DMS53 (cell line): ENCODE measurements at regions not wholly inside any gene's neighbourhood (a gene's known extent, or its start where the extent isn't known, plus 50 kb on each side); places are given as distances from the start of the nearest gene placed in this dataset.
A peak's percentile ranks its signal among the peaks of the same experiment; 100 is the strongest.

Source experiments
- DNase-seq: peaks from one replicate; lab custom pipeline; 2025; lab: John Stamatoyannopoulos, UW

DNA sequence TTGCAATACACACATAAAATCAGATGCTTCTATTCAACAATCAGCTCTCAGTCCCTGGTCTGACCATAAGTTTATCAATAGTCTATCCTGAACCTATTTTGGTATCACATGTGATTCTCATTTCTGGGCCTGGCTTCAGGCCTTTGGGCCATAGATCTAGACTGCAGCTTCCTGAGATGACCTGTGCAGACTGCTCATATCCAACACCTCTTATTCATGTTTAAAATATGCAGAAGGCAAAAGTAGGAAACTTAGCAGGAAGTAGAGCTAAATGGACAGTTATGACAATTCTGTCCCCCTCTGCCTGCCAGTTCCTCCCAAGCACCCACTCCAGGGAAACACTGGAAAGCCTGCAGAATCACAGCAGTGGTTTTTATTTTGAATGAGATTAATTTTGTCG is 53.3 kb downstream of the C7orf25 start:
- DNase-seq = no peak

DNA sequence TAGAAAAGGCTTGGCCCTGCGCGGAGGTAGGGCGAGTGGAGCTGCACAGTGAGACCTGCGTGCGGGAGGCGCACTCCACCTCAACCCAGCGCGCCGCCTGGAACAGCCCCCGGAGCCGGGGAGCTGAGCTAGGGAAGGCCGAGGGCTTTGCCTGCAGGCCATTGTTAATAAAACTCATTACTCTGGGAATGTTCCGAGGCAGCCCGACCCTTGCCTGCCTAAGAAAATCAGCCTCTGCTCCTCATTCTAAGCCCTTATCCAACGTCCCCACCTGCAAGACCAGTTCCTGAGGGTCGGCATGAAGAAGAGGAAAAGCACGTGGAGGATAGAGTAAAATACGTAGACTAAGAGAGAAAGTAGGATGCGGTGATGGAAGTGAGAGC is 55.3 kb downstream of the C7orf25 start:
- peak; percentile 55 for DNase-seq

DNA sequence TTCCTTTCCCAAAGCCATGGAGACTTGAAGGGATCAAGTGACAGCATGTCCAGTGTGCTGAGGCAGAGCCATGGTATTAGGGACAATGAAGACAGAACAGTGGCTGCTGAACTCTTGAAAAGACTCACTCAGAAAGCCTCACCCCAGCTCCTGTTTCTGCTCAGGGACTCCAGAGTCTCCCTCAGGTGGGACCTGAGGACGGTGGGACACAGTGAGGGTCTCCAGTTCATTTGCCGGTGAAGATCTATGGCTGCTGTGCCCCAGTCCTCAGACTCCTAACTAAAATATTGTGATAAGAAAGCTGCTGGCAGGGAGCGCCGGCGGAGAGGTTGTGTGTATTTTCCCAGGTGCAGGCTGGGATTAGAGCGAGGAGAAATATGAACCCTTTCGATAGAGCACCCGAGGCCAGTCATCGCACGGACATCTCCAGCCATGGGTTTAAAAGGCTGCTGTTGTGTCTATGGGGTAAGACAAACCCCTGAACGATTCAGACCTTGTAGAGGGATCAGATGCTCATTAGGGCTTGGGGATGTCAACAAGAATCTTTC is 57.2 kb downstream of the C7orf25 start:
- DNase-seq = no peak

DNA sequence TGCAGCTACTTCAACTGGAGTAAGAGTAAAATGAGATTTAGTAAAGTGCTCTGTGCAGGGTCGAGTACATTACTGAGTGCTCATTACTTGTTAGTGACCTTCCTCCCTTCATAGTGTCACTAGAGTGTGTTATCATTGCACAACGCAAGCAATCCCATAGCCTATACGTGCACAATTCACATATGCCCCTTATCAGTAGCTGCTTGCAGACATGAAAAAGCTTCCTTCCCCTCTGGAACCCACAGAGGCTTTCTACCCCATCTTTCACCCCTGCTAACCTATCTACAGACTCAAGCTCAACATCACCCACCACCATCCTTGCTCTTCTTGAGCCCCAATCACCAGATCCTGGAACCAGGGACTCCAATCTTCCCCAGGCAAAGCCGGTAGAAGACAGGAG is 59.3 kb downstream of the C7orf25 start:
- no peak for DNase-seq

DNA sequence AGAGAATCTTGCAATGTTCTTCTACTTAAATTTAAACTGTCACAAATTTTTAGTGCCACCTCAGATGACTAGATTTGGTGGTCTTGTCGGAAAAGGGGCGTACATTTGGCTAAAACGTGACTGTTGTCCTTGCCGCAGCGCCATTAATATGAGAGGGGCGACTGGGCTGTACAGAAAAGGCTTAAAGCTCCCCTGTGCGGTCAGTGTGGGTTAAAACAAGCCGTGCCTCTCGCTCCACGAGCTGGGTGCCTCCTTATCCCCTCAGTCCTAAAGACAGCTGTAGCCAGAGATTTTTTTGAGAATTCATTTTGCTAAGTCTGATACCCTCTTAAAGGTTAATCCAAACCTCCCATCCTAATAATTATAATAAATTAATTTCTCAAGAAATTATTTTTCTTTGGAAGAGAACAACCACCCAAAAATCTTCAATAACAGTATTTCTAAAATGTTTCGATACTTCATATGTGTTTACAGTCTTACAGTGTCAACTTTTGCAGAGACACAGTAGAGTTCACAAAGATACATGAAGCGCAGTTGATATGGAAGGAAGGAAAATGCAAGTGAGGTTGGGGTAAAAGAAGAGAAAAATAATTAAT is 68.6 kb downstream of the C7orf25 start:
- DNase-seq = peak; percentile 75

DNA sequence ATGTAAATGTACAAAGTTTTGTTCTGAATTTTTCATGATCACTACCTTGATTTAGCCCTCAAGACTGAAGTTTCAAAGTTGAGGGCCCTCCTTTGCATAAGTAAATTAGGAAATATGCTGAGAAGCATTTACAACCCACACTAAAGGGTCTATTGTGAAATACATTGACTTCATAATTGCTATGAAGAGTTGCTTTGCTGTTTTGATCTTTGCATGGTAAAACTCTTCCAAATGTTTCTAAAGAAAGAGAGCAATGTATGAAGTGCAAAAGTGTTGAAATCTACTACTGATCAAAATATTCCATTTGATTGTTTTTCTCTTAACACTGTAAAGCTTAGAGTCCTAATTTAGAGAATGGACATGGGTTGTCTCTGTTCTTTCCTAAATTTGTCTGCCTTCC is 77.2 kb downstream of the C7orf25 start:
- no peak for DNase-seq

DNA sequence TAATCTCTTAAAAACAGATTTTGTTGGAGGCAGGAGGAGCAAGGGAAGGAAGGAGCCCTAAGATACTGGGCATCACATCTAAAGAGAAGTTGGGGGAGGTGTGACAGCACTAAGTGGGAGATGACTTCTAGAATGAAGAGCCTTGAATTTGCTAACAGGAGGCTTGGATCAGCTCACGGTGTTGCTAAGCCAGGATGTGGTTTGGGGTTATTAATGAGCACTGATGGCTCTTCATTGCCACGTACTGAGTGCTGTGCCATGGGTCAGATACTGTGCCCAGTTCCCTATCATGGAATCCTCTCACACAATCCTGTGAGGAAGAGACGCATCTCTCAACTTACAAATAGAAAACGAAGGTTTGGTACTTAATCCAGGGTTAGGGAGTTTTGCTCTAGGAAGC is 78.5 kb downstream of the C7orf25 start:
- no peak for DNase-seq

DNA sequence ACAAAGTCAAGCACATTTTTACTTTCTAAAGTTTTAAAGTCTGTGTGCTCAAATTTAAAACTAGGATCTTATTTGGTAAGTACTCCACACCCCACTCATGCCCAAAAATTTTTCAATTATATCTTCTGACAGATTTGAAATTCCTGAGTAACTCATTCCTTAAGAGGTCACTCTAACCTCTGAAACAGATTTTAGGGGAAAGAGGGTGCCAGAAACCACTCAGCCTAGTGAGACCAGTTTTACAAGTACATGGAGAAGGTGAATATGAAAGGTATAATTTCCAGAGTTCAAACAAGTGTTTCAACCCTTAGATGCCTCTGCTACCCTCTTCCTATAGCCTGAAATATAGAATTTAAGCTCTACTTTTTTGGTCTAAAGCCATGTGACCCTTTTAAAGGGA is 79.2 kb downstream of the C7orf25 start:
- no peak for DNase-seq

DNA sequence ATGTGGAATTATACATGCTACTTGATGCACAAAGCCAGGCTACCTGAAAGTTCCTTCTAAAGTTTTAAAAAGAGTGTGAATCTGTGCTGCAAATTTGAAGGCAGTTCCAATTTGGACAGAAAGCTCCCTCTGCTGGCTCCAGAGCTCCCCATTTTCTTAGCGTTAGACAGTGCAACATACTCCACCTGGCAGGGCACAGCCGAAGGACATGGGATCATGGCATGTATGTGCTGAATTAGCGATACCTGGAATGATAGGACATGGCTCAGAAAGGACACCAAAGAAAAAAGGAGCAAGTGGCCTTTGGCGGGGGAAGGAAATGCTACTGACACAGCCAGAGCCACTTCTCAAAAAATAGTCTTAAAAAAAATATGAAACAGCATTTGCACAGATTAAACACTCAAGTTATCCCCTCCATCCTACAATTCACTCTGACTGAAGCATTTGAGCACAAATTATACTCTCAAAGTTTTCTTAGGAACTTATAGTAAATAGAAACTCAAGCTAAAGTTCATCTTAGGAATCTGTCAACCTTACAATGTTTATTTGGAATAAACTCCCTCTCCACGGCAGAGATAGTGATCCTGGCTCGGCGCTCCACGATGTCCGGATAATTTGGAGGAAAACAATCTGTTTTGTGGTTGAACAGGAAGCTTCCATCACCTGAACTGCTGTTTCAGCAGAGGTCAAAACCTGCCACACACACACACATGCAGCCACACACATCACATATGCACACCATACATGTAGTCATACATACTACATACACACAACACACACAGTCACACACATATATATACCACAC is 80.0 kb downstream of the C7orf25 start:
- peak; percentile 57 for DNase-seq

DNA sequence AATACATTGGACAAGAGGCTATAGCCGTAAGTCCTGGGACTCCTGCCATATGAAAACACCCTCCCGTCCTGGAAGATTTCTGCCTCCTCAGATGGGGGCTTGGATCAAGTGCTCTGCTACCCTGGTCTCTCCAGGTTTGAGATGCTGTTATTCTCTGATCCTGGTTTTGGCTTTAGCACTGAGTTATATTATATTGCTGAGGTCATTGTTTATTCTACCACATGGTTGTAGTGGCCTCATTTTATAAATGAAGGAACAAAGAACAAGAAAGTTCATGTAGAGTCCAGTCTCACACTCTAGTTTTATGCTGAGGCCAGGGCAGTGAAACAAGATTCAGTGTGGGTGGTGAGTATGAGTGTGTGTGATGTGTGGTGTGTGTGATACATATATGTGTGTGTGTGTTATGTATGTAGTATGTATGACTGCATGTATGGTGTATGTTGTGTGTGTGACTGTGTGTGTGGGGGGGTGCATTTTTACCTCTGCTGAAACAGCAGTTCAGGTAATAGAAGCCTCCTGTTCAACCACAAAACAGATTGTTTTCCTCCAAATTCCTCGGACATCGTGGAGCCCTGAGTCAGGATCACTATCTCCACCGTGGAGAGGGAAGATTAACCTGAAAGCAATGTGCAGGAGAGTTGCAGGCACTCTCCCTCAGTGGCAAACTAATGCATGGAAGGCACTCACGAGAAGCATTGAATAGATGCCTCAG is 80.7 kb downstream of the C7orf25 start:
- no peak for DNase-seq

DNA sequence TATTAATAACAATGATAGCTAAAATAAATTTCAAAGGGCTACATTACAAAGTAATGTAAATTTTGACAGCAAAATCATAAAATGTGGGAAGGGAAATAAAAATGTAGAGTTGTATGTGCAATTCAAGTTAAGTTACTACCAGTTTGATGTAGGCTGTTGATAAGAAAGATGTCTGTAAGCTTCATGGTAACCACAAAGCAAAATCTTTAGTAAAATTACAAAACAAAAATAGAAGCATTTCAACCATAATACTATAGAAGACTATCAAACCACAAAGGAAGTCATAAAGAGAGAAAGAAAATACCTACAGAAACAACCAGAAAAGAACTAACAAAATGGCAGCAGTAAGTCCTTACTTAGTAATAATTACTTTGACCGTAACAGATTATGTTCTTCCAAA is 99.1 kb downstream of the C7orf25 start:
- no peak for DNase-seq

DNA sequence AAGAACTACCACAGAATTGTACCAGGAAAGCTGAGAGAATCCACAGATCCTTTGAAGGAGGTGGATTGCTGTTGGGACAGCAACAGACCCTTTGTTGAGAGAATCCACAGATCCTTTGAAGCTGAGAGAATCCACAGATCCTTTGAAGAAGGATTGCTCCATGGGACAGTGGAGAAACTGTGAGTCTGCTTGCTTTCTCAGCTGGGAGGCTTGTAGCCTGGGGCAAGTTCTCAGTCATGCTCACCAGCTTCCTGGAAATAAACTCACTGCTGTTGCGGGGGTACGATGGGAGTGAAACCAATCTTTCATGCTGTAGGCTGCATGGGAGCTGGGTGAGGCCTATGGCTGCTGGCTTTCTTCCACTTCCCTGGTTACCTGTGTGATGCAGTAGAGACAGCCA is 106.3 kb downstream of the C7orf25 start:
- no peak for DNase-seq

DNA sequence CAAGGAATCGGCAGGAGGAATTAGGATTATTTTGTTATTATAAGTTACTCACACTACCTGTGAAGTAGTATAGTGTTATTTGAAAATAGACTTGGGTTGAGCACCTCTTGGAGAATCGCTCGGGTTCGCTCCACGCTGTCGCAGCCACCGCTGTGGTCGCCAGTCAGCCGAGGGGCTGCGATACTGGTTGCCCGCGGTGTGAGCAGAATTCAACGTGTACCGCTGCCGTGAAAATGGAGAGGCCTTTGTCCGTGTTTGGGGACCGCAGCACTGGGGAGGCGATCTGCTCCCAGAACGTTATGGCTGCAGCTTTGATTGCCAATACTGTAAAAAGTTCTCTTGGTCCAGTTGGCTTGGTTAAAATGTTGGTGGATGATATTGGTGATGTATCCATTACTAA is 117.2 kb downstream of the C7orf25 start:
- DNase-seq = no peak

DNA sequence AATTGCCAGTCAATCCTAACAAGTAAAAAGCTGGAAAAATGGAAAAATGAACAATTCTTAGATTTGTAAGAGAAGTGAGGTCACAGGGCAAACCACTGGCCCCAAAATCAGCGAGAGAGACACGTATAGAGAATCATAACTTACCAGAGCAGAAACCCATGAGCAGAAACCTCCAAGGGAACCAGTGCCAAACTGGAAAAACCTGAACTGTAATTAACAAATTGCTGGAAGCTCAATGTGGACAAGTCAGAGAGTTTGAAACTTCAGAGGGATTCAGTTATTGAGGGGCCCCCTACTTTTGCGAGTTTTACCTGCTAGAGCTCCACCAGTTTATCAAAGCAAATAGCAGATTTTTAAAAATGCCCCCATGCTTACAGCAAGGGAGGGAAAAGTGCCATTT is 119.0 kb downstream of the C7orf25 start:
- DNase-seq = no peak

DNA sequence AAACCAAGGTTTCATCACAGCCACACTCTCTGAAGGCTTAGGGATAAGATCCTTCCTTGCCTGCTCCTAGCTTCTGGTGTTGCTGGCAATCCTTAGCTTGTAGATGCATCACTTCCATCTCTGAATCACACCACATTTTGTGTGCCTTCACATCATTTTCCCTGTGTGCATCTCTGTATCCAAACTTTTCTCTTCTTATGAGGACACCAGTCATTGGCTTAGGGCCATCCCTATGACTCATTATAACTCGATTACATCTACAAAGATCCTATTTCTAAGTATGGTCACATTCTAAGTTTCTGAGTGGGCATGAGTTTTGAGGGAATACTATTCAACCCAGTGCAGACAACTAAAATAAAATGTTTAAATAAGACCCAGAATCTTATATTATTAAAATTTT is 121.7 kb downstream of the C7orf25 start:
- DNase-seq = no peak

DNA sequence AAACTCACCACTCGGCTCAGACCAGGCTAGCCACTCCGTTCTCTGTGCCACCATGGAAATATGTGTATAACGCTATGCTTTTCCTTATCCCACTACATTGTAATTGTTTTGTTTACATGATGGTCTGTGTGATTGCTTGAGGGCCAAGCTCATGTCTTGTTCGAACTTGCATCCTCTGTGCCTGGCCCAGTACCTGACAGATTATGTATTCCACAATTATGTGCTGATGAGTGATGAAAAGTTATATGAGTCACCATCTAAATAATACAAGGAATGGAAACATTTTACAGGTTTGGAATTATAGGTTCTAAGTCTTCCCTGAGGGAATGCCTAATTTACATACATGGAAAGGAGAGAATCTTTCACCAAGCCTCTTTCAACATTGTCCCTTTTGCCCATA is 137.4 kb downstream of the C7orf25 start:
- DNase-seq = no peak

DNA sequence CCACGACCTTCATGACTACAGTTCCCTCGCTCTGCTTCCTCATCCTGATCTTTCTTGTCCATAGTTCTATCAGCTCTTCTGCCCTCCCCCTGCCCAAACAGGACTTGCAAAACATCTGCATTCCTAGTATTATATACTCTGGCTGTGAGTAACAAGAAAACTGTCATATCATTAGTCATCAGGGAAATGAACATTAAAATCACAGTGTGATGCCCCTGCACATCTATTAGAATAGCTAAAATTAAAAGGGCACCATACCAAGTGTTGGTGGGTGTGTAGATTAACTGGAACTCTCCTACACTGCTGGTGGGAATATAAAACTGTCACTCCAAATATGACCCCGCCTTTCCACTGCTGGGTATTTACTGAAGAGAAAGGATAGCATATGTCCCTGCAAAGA is 141.8 kb downstream of the C7orf25 start:
- no peak for DNase-seq

DNA sequence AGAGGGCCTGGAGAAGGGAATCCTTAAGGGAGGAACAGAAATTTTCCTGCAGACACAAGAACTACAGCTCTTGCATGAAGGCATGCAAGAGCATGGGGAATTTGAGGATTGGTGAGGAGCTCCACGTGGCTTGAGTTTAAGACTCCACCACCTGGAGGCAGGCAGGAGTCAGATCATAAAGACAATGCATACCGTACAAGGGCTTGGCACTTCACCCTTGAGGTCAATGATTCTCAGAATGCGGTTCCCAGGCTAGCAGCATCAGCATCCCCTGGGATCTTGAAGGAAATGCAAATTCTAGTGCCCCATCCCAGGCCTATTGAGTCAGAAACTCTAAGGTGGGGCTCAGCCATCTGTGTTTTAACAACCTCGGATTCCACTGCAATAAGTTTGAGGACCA is 143.8 kb downstream of the C7orf25 start:
- DNase-seq = no peak

DNA sequence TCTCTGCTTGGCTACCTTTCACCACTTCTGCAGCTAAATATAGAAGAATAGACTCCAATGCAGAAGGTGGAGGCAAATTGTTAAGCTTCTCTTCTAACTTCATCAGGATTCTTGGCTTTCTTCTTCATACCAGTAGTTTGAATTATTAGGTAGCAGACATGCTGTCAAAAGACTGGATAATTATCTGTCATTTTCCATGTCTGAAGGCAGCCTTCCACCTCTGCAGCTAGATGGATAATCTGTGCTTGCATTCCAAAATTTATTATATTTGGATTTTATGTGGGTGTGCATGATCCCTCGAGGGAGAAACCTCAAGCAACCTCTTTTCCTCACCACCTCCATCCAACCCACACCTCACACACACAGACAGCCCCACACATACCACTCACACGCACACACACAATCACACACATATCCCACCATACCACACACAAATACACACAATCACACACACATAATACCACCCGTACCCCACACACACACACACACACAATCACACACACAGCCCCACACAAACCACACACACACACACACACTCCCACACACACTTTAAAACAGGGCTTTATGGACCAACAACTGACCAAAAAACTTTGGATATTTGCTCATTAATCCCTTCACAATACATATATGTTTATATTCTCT is 145.0 kb downstream of the C7orf25 start:
- no peak for DNase-seq

DNA sequence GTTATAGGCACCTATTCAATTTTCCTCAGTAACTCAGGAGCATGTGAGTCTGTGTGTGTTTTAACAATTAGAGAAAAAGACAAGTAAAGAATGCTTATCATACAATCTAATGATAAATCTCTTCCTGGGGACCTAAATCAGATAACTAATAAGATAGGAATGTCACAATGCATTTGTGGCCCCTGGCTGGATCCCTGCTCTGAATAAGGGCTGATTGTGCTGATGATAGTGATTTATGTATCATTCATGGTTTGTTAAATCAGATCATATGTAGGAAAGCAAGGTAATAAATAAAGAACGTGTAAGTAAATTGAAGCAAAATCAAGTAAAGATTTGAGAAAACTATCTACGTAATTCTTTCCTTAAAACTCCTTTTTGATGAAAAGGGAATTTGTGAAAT is 145.9 kb downstream of the C7orf25 start:
- no peak for DNase-seq

DNA sequence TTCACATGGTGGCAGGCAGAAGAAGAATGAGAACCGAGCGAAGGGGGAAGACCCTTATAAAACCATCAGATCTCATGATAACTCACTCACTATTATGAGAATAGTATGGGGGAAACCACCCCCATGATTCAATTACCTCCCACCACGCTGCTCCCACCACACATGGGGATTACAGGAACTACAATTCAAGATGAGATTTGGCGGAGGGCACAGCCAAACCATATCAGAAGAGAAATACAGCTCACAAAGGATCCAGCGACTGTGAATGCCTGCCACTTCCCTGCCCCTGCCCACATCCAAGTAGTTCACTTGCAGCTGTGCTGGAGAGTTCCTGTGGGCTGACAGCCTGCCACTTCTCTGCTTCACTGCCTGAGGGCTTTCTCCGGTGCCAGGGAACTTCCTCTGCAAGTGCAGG is 148.7 kb downstream of the C7orf25 start:
- DNase-seq = no peak

DNA sequence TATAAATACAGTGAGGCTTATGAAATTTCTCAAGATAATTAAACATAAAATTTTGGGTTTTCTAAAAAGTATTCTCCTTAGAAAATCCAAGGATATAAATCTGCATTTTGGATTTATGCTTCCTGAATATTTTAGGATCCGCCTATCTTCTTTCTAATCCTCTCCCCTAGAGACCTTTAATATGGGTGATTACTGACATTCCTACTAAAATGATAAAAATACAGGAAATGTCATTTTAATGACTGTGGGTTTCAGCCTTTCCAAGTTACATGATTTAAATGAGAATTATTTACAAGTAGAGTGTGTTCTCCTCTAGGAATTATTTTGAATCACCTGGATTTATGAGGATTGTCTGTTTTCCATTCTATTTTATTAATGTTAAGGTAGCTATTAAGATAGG is 150.4 kb downstream of the C7orf25 start:
- DNase-seq = no peak

DNA sequence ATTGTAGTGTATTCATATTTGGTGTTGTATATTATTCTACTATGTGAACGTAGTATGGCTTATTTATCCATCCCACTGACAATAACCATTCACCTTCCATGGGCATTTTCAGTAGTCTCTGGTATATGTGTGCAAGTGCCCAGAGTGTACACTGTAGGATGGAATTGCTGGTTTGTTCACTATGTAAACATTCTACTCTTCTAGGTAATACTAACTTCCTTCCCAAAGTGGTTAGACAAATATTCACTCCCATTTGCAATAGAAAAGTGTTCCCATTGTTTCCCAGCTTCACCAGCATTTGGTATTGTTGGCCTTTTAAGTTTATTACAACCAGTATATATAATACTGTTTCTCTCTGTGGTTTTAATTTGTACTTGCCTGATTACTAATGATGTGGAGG is 153.7 kb downstream of the C7orf25 start:
- DNase-seq = peak; percentile 61
